ENCODE measurements at regions not wholly inside any gene's neighbourhood (a gene's known extent, or its start where the extent isn't known, plus 50 kb on each side); places are given as distances from the start of the nearest gene placed in this dataset.
A peak's percentile ranks its signal among the peaks of the same experiment; 100 is the strongest.
"Not testable (repeated sequence)": the region's sequence is repeated elsewhere in the genome, so short reads cannot be mapped to it uniquely, and the experiment has no call there.

- not testable (repeated sequence) for DNase-seq
These were observed 102.8 kb upstream of the OSBPL11 start for GRCh38 chr3:125697979-125698640.

- DNase-seq = no peak
These were observed 120.4 kb upstream of the OSBPL11 start for GRCh38 chr3:125715651-125716050.

DNA sequence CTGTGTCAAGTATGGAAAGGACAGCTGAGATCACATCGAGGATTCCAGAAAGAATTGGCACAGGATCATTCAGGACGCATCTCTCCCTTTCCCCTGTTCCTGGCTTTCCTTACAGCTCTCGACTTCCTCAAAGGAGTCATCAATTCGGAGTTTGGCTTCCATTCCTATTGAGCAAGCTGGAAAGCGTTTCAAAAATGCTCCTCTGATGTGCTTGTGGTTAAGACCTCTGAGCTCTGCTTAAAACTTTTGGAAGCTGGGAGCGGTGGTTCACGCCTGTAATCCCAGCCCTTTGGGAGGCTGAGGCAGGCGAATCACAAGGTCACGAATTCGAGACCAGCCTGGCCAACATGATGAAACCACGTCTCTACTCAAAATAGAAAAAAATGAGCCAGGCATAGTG is 136.9 kb upstream of the OSBPL11 start:
- not testable (repeated sequence) for DNase-seq

GRCh38 chr3:125741991-125742718 is 146.9 kb upstream of the OSBPL11 start:
- not testable (repeated sequence) for DNase-seq

- not testable (repeated sequence) for DNase-seq
These were observed 147.5 kb upstream of the OSBPL11 start for GRCh38 chr3:125742845-125743244.

DNA sequence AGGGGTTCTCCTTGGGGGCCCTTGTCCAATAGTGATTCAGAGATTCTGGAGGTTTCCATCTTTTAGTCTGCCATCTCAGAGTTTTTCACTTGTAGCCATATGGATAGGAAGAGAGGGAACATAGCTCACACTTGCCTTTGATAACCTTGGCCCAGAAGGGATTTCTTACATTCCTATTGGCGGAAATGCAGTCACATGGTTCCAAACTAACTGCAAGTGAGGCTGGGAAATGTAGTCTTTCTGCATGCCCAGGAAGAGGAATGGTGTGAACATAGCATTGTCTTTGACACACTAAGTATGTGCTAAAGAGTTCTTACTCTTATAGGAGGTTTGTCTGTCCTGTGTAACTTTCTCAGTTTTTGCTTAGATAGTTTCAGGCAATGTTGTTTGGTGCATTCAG is 161.8 kb upstream of the OSBPL11 start:
- DNase-seq = not testable (repeated sequence)

GRCh38 chr3:125758641-125759130 is 163.4 kb upstream of the OSBPL11 start:
- not testable (repeated sequence) for DNase-seq

DNA sequence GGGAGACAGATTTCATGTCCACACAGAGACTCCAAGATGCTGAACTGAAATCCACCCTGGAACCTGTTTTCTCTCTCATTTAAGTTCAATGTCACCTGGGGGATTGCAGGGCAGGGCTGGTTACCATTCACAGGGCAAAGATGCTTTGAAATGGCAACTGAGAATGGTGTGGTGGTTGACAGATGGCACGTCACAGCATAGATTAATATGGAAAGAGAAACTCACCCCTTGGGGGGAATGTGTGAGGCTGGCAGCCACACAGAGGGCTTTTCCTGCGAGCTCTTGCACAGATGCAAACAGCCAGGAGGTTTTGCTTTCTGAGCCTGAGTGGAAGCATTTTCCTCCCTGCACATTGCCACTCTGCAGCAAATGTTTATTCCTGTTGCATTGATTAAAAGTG is 167.3 kb upstream of the OSBPL11 start:
- DNase-seq = not testable (repeated sequence)

GRCh38 chr3:125766285-125766826 is 171.1 kb upstream of the OSBPL11 start:
- peak; percentile 13 for DNase-seq

- DNase-seq = not testable (repeated sequence)
These were observed 171.6 kb upstream of the OSBPL11 start for GRCh38 chr3:125766931-125767330.

GRCh38 chr3:125767641-125768040 is 172.3 kb upstream of the OSBPL11 start:
- no peak for DNase-seq

GRCh38 chr3:125768821-125769220 is 173.5 kb upstream of the OSBPL11 start:
- not testable (repeated sequence) for DNase-seq

GRCh38 chr3:125771506-125771905 is 176.2 kb upstream of the OSBPL11 start:
- not testable (repeated sequence) for DNase-seq

- not testable (repeated sequence) for DNase-seq
These were observed 179.2 kb upstream of the OSBPL11 start for GRCh38 chr3:125774433-125775034.

DNA sequence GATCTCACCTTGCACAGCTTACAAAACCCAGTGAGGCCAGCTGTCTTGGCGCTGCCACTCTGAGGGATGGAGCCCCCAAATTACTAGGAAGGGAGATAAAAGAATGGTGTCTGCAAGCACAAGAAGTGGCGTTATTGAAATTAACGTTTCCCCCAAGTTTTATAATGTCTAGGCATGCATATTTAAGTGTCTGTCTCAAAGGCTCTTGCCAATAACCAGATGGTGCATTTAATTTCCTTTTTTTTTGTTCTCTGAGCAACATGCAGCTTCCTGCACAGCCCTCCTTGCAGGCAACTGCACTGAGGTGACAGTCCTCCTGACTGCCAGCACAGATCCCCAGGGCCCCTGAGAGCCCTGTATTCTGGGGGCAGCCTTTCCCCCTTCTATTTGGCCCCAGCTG is 179.8 kb upstream of the OSBPL11 start:
- DNase-seq = not testable (repeated sequence)

GRCh38 chr3:125775606-125776294 is 180.5 kb upstream of the OSBPL11 start:
- not testable (repeated sequence) for DNase-seq

DNA sequence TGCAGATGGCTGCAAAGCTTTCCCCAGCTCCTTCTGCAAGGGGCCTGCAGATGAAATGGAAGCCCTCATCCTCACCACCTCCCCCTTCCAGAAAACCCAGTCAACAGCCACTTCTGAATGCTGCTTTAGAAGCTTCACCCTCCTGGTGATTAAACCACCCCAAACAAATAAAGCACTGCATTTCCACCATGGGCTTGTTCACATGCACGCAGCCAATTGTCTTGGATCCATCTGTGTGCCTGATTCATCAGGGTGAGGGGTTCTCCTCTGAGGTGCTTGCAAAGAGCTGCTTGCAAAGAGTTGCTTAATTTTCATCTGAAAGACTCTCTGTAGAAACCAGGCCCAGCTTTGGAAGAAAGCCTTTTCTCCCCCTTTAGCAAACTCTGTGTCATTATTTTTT is 184.0 kb upstream of the OSBPL11 start:
- DNase-seq = not testable (repeated sequence)

GRCh38 chr3:125779918-125780317 is 184.6 kb upstream of the OSBPL11 start:
- not testable (repeated sequence) for DNase-seq

GRCh38 chr3:125781678-125782077 is 186.4 kb upstream of the OSBPL11 start:
- DNase-seq = not testable (repeated sequence)

DNA sequence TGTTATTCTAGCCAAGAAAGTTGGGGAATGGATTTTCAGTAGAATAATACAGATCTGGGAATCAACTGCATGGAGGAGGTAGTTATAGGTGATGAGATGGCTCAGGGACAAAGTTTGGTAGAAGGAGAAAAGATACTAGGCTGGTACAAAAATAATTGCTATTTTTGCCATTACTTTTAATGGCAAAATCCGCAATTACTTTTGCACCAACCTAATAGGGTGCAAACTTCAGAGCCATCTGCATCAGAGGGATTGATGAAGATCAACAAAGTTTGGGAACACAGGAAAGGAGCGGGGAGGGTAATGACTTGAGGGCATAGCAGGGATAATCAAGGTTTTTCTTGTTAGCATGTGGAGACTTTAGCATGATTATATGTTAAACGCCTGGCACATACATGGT is 178.7 kb upstream of the ROPN1B start:
- DNase-seq = not testable (repeated sequence)

DNA sequence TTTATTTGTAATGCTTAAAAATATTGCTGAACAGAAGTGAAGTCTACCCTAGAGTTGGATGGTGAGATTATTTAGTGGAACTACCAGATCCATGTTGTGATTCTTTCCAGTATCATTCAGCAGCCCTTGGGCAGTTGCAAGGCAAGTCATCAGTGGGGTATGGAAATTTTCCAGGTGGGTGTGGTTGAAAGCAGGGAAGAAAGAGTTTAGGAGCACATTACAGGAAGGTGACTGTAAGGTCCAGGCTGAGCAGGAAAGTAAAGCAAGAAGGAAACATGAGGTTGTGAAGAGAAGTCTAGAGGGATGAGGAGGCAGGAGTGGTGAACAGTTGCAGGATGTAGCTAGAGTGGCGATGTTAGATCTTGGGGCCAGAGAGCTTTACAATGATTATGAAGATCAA is 178.0 kb upstream of the ROPN1B start:
- DNase-seq = not testable (repeated sequence)

DNA sequence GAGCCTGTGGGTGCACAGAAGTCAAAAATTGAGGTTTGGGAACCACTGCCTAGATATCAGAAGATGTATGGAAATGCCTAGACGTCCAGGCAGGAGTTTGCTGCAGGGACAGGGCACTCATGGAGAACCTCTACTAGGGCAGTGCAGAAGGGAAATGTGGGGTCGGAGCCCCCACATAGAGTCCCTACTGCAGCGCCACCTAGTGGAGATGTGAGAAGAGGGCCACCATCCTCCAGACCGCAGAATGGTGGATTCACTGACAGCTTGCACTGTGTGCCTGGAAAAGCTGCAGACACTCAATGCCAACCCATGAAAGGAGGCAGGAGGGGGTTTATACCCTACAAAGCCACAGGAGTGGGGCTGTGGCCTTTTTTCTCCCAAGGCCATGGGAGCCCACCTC is 159.0 kb upstream of the ROPN1B start:
- not testable (repeated sequence) for DNase-seq

DNA sequence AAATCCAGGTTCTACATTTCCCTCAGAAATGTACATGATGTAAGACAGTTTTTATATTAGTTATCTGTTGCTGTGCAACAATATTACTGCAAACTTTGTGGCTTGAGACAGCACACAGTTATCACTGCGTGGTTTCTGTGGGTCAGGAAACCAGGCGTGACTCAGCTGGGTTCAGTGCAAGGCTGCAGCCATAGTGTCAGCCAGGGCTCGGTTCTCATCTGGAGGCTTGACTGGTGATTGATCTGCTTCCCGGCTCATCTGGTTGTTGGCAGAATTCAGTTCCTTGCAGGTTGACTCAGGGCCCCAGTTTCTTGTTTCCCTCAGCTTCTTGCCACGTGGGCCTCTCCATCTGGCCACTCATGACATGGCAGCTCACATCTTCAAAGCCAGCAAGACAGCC is 146.8 kb upstream of the ROPN1B start:
- not testable (repeated sequence) for DNase-seq
